Epithelial cell of proximal tubule (primary cell): ENCODE measurements at regions not wholly inside any gene's neighbourhood (a gene's known extent, or its start where the extent isn't known, plus 50 kb on each side); places are given as distances from the start of the nearest gene placed in this dataset.

ENCODE experiments used
- DNase-seq: peaks from one replicate; pipeline ENCODE4 v3.0.0-alpha.2; 2011; ENCODE audit warnings: low read depth
- H3K4me3 ChIP-seq: 2 replicates; pipeline ENCODE4 v1.5.1; 2011; ENCODE audit warnings: low read depth, mild to moderate bottlenecking, low read length
- TF ChIP-seq, protein P1 (sequence below): conservative IDR thresholded peaks from 2 replicates; pipeline ENCODE4 v1.5.1; 2012; ENCODE audit warnings: low read depth, mild to moderate bottlenecking, low read length

DNA sequence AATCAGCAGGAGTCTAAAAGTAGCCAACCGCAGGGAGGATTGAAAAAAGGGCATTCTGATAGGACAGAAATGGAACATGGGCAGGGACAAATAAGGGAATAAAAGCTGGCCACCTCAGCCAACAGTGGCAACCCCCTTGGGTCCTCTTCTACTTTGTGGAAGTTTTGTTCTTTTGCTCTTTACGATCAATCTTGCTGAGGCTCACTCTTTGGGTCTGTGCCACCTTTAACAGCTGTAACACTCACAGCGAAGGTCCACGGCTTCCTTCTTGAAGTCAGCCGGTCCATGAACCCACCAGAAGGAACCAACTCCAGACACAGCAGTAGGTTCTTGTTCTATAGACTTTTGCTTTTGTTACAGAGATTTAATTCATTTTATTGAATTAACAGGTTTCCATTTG, 285.4 kb upstream of the CDH20 start:
- no peak overlapping the region for H3K4me3 ChIP-seq
- TF ChIP-seq, protein P1, sequence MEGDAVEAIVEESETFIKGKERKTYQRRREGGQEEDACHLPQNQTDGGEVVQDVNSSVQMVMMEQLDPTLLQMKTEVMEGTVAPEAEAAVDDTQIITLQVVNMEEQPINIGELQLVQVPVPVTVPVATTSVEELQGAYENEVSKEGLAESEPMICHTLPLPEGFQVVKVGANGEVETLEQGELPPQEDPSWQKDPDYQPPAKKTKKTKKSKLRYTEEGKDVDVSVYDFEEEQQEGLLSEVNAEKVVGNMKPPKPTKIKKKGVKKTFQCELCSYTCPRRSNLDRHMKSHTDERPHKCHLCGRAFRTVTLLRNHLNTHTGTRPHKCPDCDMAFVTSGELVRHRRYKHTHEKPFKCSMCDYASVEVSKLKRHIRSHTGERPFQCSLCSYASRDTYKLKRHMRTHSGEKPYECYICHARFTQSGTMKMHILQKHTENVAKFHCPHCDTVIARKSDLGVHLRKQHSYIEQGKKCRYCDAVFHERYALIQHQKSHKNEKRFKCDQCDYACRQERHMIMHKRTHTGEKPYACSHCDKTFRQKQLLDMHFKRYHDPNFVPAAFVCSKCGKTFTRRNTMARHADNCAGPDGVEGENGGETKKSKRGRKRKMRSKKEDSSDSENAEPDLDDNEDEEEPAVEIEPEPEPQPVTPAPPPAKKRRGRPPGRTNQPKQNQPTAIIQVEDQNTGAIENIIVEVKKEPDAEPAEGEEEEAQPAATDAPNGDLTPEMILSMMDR: no peak
- no peak for DNase-seq

DNA sequence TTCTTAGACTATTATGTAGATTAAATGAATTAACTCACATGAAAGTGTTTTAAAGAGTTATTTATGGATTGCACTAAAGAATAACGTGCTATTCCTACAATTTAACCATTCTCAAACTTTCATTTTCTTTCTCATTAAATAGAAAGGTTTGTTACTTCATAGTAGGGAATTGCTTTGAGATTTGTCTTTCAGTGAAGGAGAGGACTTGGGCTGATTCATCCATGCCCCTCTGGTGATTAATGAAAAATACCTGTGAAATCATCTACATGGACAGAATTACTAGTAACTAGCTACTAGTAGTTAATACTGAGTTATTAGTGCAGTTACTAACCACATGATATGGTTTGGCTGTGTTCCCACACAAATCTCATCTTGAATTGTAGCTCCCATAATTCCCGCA, 275.8 kb upstream of the CDH20 start:
- no peak overlapping the region for H3K4me3 ChIP-seq
- DNase-seq: no peak
- TF ChIP-seq, protein P1: no peak

DNA sequence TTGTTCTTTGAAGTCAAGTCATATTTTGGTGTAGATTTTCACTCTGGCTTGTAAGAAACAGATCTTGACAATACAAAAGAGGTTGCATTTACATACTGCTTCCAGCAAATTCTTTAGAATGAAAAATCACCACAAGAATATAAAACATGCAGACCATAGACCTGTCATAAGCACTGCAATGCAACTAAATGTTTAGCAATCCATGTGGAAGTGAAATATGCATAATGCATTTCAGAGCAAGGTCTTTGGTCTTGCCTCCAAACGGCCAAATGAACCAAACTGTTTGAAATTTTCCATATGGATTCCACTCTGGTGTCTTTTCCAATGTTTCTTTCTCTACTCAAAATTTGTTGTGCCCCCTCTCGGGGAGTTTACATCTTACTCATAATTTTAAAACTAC, 271.0 kb upstream of the CDH20 start:
- no peak overlapping the region for H3K4me3 ChIP-seq
- DNase-seq: no peak
- TF ChIP-seq, protein P1: no peak

- DNase-seq: no peak
- no peak overlapping the region for H3K4me3 ChIP-seq
- TF ChIP-seq, protein P1: no peak
These were observed 268.3 kb upstream of the CDH20 start for GRCh38 chr18:61064911-61065310.

GRCh38 chr18:61076986-61077385, 256.2 kb upstream of the CDH20 start:
- DNase-seq: no peak
- H3K4me3 ChIP-seq: no peak overlapping the region
- TF ChIP-seq, protein P1: no peak

DNA sequence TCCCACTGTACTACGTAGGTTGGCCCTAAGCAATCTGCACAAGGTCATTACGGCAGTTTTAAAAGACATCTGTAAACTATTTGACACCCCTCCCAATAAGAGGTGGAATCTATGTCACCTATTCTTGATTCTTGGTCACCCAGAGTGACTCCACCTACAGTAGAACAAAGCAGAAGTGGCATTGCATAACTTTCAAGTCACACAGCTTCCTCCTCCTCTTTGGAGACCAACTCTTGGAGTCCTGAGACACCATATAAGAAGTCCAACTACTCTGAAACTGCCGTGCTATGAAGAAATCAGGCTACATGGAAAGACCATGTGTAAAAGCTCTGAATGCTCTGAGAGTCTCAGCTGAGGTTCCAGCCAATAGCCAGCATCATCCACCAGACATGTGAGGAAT, 253.5 kb upstream of the CDH20 start:
- no peak for DNase-seq
- TF ChIP-seq, protein P1: no peak
- H3K4me3 ChIP-seq: no peak overlapping the region

- H3K4me3 ChIP-seq: no peak overlapping the region
- TF ChIP-seq, protein P1: no peak
- no peak for DNase-seq
These were observed 252.2 kb upstream of the CDH20 start for GRCh38 chr18:61080954-61081528.
